RKO (cell line): ENCODE measurements at regions not wholly inside any gene's neighbourhood (a gene's known extent, or its start where the extent isn't known, plus 50 kb on each side); places are given as distances from the start of the nearest gene placed in this dataset.

Experiments
- DNase-seq: peaks from one replicate; pipeline ENCODE4 v3.0.0-alpha.2; 2016; ENCODE audit warnings: low spot score

- DNase-seq, result no peak
Observed at GRCh38 chr5:125558016-125558415, 811.6 kb upstream of the ZNF608 start.

- no peak for DNase-seq
Observed at GRCh38 chr5:125558466-125558865, 812.0 kb upstream of the ZNF608 start.

GRCh38 chr5:125559296-125559695, 812.9 kb upstream of the ZNF608 start:
- DNase-seq, result peak; percentile 16

- DNase-seq, result no peak
Observed at GRCh38 chr5:125560476-125561225, 814.2 kb upstream of the ZNF608 start.

GRCh38 chr5:125564317-125564975, 818.0 kb upstream of the ZNF608 start:
- no peak for DNase-seq

- DNase-seq, result no peak
Observed at GRCh38 chr5:125574491-125575044, 828.1 kb upstream of the ZNF608 start.

- DNase-seq, result no peak
Observed at GRCh38 chr5:125575171-125575890, 828.9 kb upstream of the ZNF608 start.

- no peak for DNase-seq
Observed at GRCh38 chr5:125575891-125576505, 829.6 kb upstream of the ZNF608 start.

GRCh38 chr5:125576822-125577221, 830.4 kb upstream of the ZNF608 start:
- DNase-seq, result no peak

- DNase-seq, result no peak
Observed at GRCh38 chr5:125578551-125578950, 832.1 kb upstream of the ZNF608 start.

GRCh38 chr5:125579182-125579581, 832.7 kb upstream of the ZNF608 start:
- DNase-seq, result no peak

GRCh38 chr5:125581311-125581710, 834.9 kb upstream of the ZNF608 start:
- no peak for DNase-seq

GRCh38 chr5:125582352-125582751, 835.9 kb upstream of the ZNF608 start:
- no peak for DNase-seq

GRCh38 chr5:125583321-125584139, 837.1 kb upstream of the ZNF608 start:
- DNase-seq, result no peak

GRCh38 chr5:125584140-125584520, 837.7 kb upstream of the ZNF608 start:
- DNase-seq, result no peak

- DNase-seq, result no peak
Observed at GRCh38 chr5:125587631-125588030, 835.6 kb upstream of the GRAMD2B start.

GRCh38 chr5:125592856-125593255, 830.4 kb upstream of the GRAMD2B start:
- no peak for DNase-seq

- DNase-seq, result no peak
Observed at GRCh38 chr5:125595095-125595494, 828.1 kb upstream of the GRAMD2B start.

- DNase-seq, result no peak
Observed at GRCh38 chr5:125595845-125596244, 827.4 kb upstream of the GRAMD2B start.

- DNase-seq, result no peak
Observed at GRCh38 chr5:125597338-125597737, 825.9 kb upstream of the GRAMD2B start.

GRCh38 chr5:125600559-125600958, 822.6 kb upstream of the GRAMD2B start:
- DNase-seq, result no peak
